Neural progenitor cell (in vitro differentiated cells): ENCODE measurements at regions not wholly inside any gene's neighbourhood (a gene's known extent, or its start where the extent isn't known, plus 50 kb on each side); places are given as distances from the start of the nearest gene placed in this dataset.

Experiments used
- DNase-seq: peaks from one replicate; pipeline ENCODE4 v3.0.0-alpha.2; 2016; ENCODE audit warnings: low spot score
- H2AFZ ChIP-seq: fragments of 200-600 bp; sonication (generic); replicated peaks from 2 replicates; pipeline ENCODE4 v1.6.1; 2016; ENCODE audit warnings: antibody characterized with exemption
- H3F3A ChIP-seq: fragments of 200-600 bp; sonication (generic); 2 replicates; pipeline ENCODE4 v1.6.1; 2016; ENCODE audit warnings: antibody characterized with exemption, low read depth
- H3K27ac ChIP-seq: fragments of 200-600 bp; sonication (generic); 2 replicates; pipeline ENCODE4 v1.5.1; 2016; ENCODE audit warnings: mild to moderate bottlenecking
- H3K27me3 ChIP-seq: fragments of 200-600 bp; sonication (generic); 2 replicates; pipeline ENCODE4 v1.6.1; 2016; ENCODE audit warnings: mild to moderate bottlenecking, moderate library complexity
- H3K36me3 ChIP-seq: fragments of 200-600 bp; sonication (generic); 2 replicates; pipeline ENCODE4 v1.5.1; 2016
- H3K4me1 ChIP-seq: fragments of 200-600 bp; sonication (generic); 2 replicates; pipeline ENCODE4 v1.6.1; 2016; ENCODE audit warnings: mixed run types
- H3K4me2 ChIP-seq: fragments of 200-600 bp; sonication (generic); 2 replicates; pipeline ENCODE4 v1.6.1; 2016
- H3K4me3 ChIP-seq: fragments of 200-600 bp; sonication (generic); 2 replicates; pipeline ENCODE4 v1.5.1; 2016
- H3K79me2 ChIP-seq: fragments of 200-600 bp; sonication (generic); 2 replicates; pipeline ENCODE4 v1.6.1; 2016; ENCODE audit warnings: low read depth
- H3K9ac ChIP-seq: fragments of 200-600 bp; sonication (generic); 2 replicates; pipeline ENCODE4 v1.6.1; 2016
- H3K9me3 ChIP-seq: fragments of 200-600 bp; sonication (generic); 2 replicates; pipeline ENCODE4 v1.5.1; 2016; ENCODE audit warnings: low read depth
- H4K20me1 ChIP-seq: fragments of 200-600 bp; sonication (generic); 2 replicates; pipeline ENCODE4 v1.6.1; 2016; ENCODE audit warnings: low read depth
- H3K27ac Mint-ChIP-seq: 3 replicates; pipeline ENCODE4 v1.8.0; 2021; ENCODE audit warnings: mixed read lengths
- H3K27me3 Mint-ChIP-seq: 2 replicates; pipeline ENCODE4 v1.8.0; 2022; ENCODE audit warnings: low read depth, mild to moderate bottlenecking, inconsistent platforms, moderate library complexity, mixed read lengths; ENCODE audit not compliant: insufficient read depth
- H3K36me3 Mint-ChIP-seq: 3 replicates; pipeline ENCODE4 v1.8.0; 2021; ENCODE audit warnings: mixed read lengths
- H3K4me1 Mint-ChIP-seq: 3 replicates; pipeline ENCODE4 v1.8.0; 2021; ENCODE audit warnings: mixed read lengths
- H3K4me3 Mint-ChIP-seq: 3 replicates; pipeline ENCODE4 v1.8.0; 2021; ENCODE audit warnings: mild to moderate bottlenecking, moderate library complexity, mixed read lengths
- H3K9me3 Mint-ChIP-seq: 3 replicates; pipeline ENCODE4 v1.8.0; 2020; ENCODE audit warnings: mixed read lengths
- CTCF ChIP-seq: fragments of 200-600 bp; sonication (generic); IDR thresholded peaks from 2 replicates; pipeline ENCODE4 v1.5.1; 2017; ENCODE audit warnings: antibody characterized with exemption, mild to moderate bottlenecking
- EZH2 ChIP-seq: fragments of 200-600 bp; sonication (generic); IDR thresholded peaks from 2 replicates; pipeline ENCODE4 v1.6.1; 2017; ENCODE audit warnings: antibody characterized with exemption, mild to moderate bottlenecking, moderate library complexity
- EZH2phosphoT487 ChIP-seq: fragments of 200-600 bp; sonication (generic); IDR thresholded peaks from 2 replicates; pipeline ENCODE4 v1.6.1; 2017; ENCODE audit warnings: antibody characterized with exemption

- Histone ChIP-seq H3K27ac (no peak overlapping the region), H3K27me3 (no peaks in the 10 kb centered on the region), H3K4me2 (no peak overlapping the region), H3K79me2 (no peaks in the 10 kb centered on the region), H4K20me1 (no peaks in the 10 kb centered on the region), H3K9ac (no peak overlapping the region), H3K4me3 (no peak overlapping the region), H3K36me3 (no peaks in the 10 kb centered on the region), H2AFZ (no peak overlapping the region), H3F3A (no peaks in the 10 kb centered on the region), H3K4me1 (no peaks in the 10 kb centered on the region), H3K9me3 (no peaks in the 10 kb centered on the region)
- Mint-ChIP-seq H3K4me1 (peaks cover 34% of the 10 kb centered on the region), H3K27me3 (peaks cover 17% of the 10 kb centered on the region), H3K4me3 (peak overlapping the region; percentile 16), H3K9me3 (peaks cover 22% of the 10 kb centered on the region), H3K27ac (peak overlapping the region; percentile 87), H3K36me3 (peaks cover 4% of the 10 kb centered on the region)
- DNase-seq, result no peak
- TF ChIP-seq CTCF (no peak), EZH2 (no peak), EZH2phosphoT487 (no peak)
Observed at GRCh38 chr2:236672606-236673005, 103.0 kb downstream of the ACKR3 start.

GRCh38 chr2:236673126-236673822 is 103.6 kb downstream of the ACKR3 start:
- peaks cover 32% of the 10 kb centered on the region for H3K4me1 Mint-ChIP-seq
- no peaks in the 10 kb centered on the region for H4K20me1 ChIP-seq
- DNase-seq, result no peak
- no peak for TF ChIP-seq CTCF
- no peak for TF ChIP-seq EZH2
- TF ChIP-seq EZH2phosphoT487, result no peak
- H3K4me1 ChIP-seq, result no peaks in the 10 kb centered on the region
- H3K27ac Mint-ChIP-seq, result peak overlapping the region; percentile 7
- peak overlapping the region; percentile 16 for H3K4me3 Mint-ChIP-seq
- H3K4me2 ChIP-seq, result no peak overlapping the region
- H3K36me3 Mint-ChIP-seq, result peaks cover 4% of the 10 kb centered on the region
- no peaks in the 10 kb centered on the region for H3F3A ChIP-seq
- H3K79me2 ChIP-seq, result no peaks in the 10 kb centered on the region
- H3K9ac ChIP-seq, result no peak overlapping the region
- no peaks in the 10 kb centered on the region for H3K9me3 ChIP-seq
- H3K4me3 ChIP-seq, result no peak overlapping the region
- peaks cover 17% of the 10 kb centered on the region for H3K27me3 Mint-ChIP-seq
- no peak overlapping the region for H2AFZ ChIP-seq
- H3K36me3 ChIP-seq, result no peaks in the 10 kb centered on the region
- no peak overlapping the region for H3K27ac ChIP-seq
- H3K27me3 ChIP-seq, result no peaks in the 10 kb centered on the region
- peaks cover 22% of the 10 kb centered on the region for H3K9me3 Mint-ChIP-seq

GRCh38 chr2:236673823-236674185 is 104.2 kb downstream of the ACKR3 start:
- Histone ChIP-seq H3K27me3 (no peaks in the 10 kb centered on the region), H3K36me3 (no peaks in the 10 kb centered on the region), H3K4me3 (no peak overlapping the region), H3K9ac (no peak overlapping the region), H3K27ac (no peak overlapping the region), H3K4me2 (no peak overlapping the region), H3F3A (no peaks in the 10 kb centered on the region), H4K20me1 (no peaks in the 10 kb centered on the region), H2AFZ (no peak overlapping the region), H3K79me2 (no peaks in the 10 kb centered on the region), H3K9me3 (no peaks in the 10 kb centered on the region), H3K4me1 (no peaks in the 10 kb centered on the region)
- no peak for DNase-seq
- peaks cover 22% of the 10 kb centered on the region for H3K9me3 Mint-ChIP-seq
- no peak overlapping the region for H3K4me3 Mint-ChIP-seq
- peaks cover 17% of the 10 kb centered on the region for H3K27me3 Mint-ChIP-seq
- peaks cover 31% of the 10 kb centered on the region for H3K4me1 Mint-ChIP-seq
- H3K27ac Mint-ChIP-seq, result no peak overlapping the region
- peaks cover 4% of the 10 kb centered on the region for H3K36me3 Mint-ChIP-seq
- TF ChIP-seq EZH2phosphoT487 (no peak), EZH2 (no peak), CTCF (no peak)
